HCT116 (cell line): ENCODE measurements at regions not wholly inside any gene's neighbourhood (a gene's known extent, or its start where the extent isn't known, plus 50 kb on each side); places are given as distances from the start of the nearest gene placed in this dataset.
"Not testable (repeated sequence)": the region's sequence is repeated elsewhere in the genome, so short reads cannot be mapped to it uniquely, and the experiment has no call there.

Experiments used
- CBX3 ChIP-seq: IDR thresholded peaks from 2 replicates; pipeline ENCODE4 v1.6.1; 2012; ENCODE audit warnings: low read depth
- CTCF ChIP-seq, 3 experiments: fragments of 200-600 bp in 1 of 3; sonication (generic) in 1 of 3; IDR thresholded peaks in 2 of 3; conservative IDR thresholded peaks in 1 of 3; 2 replicates each; pipeline ENCODE4 v1.5.1; 2012 to 2017; ENCODE audit warnings: low read depth in 2 of 3, low read length in 2 of 3, antibody characterized with exemption in 1 of 3, borderline replicate concordance in 1 of 3, control low read depth in 1 of 3, mild to moderate bottlenecking in 1 of 3, mixed read lengths in 1 of 3, mixed run types in 1 of 3, moderate library complexity in 1 of 3; ENCODE audit not compliant: insufficient read depth in 1 of 3
- FOSL1 ChIP-seq: IDR thresholded peaks from 2 replicates; pipeline ENCODE4 v1.6.1; 2012; ENCODE audit warnings: low read depth
- JUND ChIP-seq: IDR thresholded peaks from 2 replicates; pipeline ENCODE4 v1.6.1; 2012
- POLR2A ChIP-seq: IDR thresholded peaks from 2 replicates; pipeline ENCODE4 v1.7.0; 2011; ENCODE audit warnings: borderline replicate concordance; ENCODE audit not compliant: insufficient read depth, insufficient read length; ENCODE audit errors: extremely low read depth
- POLR2AphosphoS5 ChIP-seq: IDR thresholded peaks from 2 replicates; pipeline ENCODE4 v1.6.1; 2011; ENCODE audit warnings: mild to moderate bottlenecking, low read depth, low read length, moderate library complexity
- RAD21 ChIP-seq: IDR thresholded peaks from 2 replicates; pipeline ENCODE4 v1.6.1; 2012; ENCODE audit warnings: low read depth, mild to moderate bottlenecking
- REST ChIP-seq: IDR thresholded peaks from 2 replicates; pipeline ENCODE4 v1.6.1; 2012; ENCODE audit warnings: low read depth

GRCh38 chr2:89969190-89969589 lies 1277.7 kb downstream of the RPIA start:
- TF ChIP-seq REST; POLR2AphosphoS5; CTCF (IDR thresholded peaks at IDR 0.05 in 2 of 3, conservative IDR thresholded peaks at IDR 0.05 in 1 of 3; ENCODE audit: borderline replicate concordance in 1 of 3, insufficient read depth in 1 of 3, low read depth in 2 of 3, low read length in 2 of 3); FOSL1; RAD21; CBX3; POLR2A; JUND: not testable (repeated sequence)
